Activated effector memory CD4-positive, alpha-beta T cell treated with anti-CD3 and anti-CD28 coated beads, Interleukin-2, amount 50 U/mL, for 16 hours (primary cell): ENCODE measurements at regions not wholly inside any gene's neighbourhood (a gene's known extent, or its start where the extent isn't known, plus 50 kb on each side); places are given as distances from the start of the nearest gene placed in this dataset.

Experiments used
- DNase-seq: peaks from one replicate; pipeline ENCODE4 v3.0.0-alpha.2; 2020

- no peak for DNase-seq
Measured at GRCh38 chr6:137763436-137763835, 103.6 kb upstream of the TNFAIP3 start.

- no peak for DNase-seq
Measured at GRCh38 chr6:137763886-137764285, 103.2 kb upstream of the TNFAIP3 start.

GRCh38 chr6:137764464-137764863, 102.6 kb upstream of the TNFAIP3 start:
- no peak for DNase-seq

GRCh38 chr6:137765059-137765458, 102.0 kb upstream of the TNFAIP3 start:
- DNase-seq: no peak

- no peak for DNase-seq
Measured at GRCh38 chr6:137766596-137767370, 100.3 kb upstream of the TNFAIP3 start.

- no peak for DNase-seq
Measured at GRCh38 chr6:137767465-137767864, 99.6 kb upstream of the TNFAIP3 start.

GRCh38 chr6:137767911-137768690, 99.0 kb upstream of the TNFAIP3 start:
- DNase-seq: no peak

GRCh38 chr6:137768935-137769334, 98.1 kb upstream of the TNFAIP3 start:
- no peak for DNase-seq

GRCh38 chr6:137769797-137770362, 97.2 kb upstream of the TNFAIP3 start:
- no peak for DNase-seq

GRCh38 chr6:137772541-137773250, 94.4 kb upstream of the TNFAIP3 start:
- no peak for DNase-seq

GRCh38 chr6:137775227-137775626, 91.8 kb upstream of the TNFAIP3 start:
- DNase-seq: no peak

GRCh38 chr6:137775720-137776119, 91.3 kb upstream of the TNFAIP3 start:
- no peak for DNase-seq

- no peak for DNase-seq
Measured at GRCh38 chr6:137776256-137776655, 90.8 kb upstream of the TNFAIP3 start.

- no peak for DNase-seq
Measured at GRCh38 chr6:137776786-137777686, 90.0 kb upstream of the TNFAIP3 start.

GRCh38 chr6:137777687-137778075, 89.4 kb upstream of the TNFAIP3 start:
- DNase-seq: no peak

GRCh38 chr6:137779982-137780381, 87.1 kb upstream of the TNFAIP3 start:
- no peak for DNase-seq

GRCh38 chr6:137780447-137781034, 86.5 kb upstream of the TNFAIP3 start:
- no peak for DNase-seq

GRCh38 chr6:137781639-137782038, 85.4 kb upstream of the TNFAIP3 start:
- DNase-seq: no peak

- DNase-seq: no peak
Measured at GRCh38 chr6:137782166-137783039, 84.7 kb upstream of the TNFAIP3 start.

GRCh38 chr6:137783710-137784109, 83.3 kb upstream of the TNFAIP3 start:
- DNase-seq: no peak

- DNase-seq: no peak
Measured at GRCh38 chr6:137784583-137784982, 82.5 kb upstream of the TNFAIP3 start.
